GM12873 (cell line): ENCODE measurements at regions not wholly inside any gene's neighbourhood (a gene's known extent, or its start where the extent isn't known, plus 50 kb on each side); places are given as distances from the start of the nearest gene placed in this dataset.

Source experiments
- CTCF ChIP-seq: IDR thresholded peaks from 2 replicates; pipeline ENCODE4 v1.5.1; 2012; ENCODE audit warnings: low read depth, mild to moderate bottlenecking, moderate library complexity, low read length, control low read depth; ENCODE audit not compliant: insufficient read depth; ENCODE audit errors: missing control alignments

GRCh38 chr16:47970291-47970931 lies 185.4 kb downstream of the ABCC12 start:
- no peak for TF ChIP-seq CTCF

- TF ChIP-seq CTCF, result no peak
Measured at GRCh38 chr16:47967374-47967773, 188.4 kb downstream of the ABCC12 start.

GRCh38 chr16:47966325-47966724 lies 189.5 kb downstream of the ABCC12 start:
- no peak for TF ChIP-seq CTCF

- TF ChIP-seq CTCF, result no peak
Measured at GRCh38 chr16:47965439-47965838, 190.4 kb downstream of the ABCC12 start.

- no peak for TF ChIP-seq CTCF
Measured at GRCh38 chr16:47958726-47959125, 197.1 kb downstream of the ABCC12 start.

GRCh38 chr16:47956916-47957315 lies 198.9 kb downstream of the ABCC12 start:
- no peak for TF ChIP-seq CTCF

GRCh38 chr16:47949714-47950113 lies 206.1 kb downstream of the ABCC12 start:
- TF ChIP-seq CTCF, result no peak

- no peak for TF ChIP-seq CTCF
Measured at GRCh38 chr16:47949276-47949675, 206.5 kb downstream of the ABCC12 start.
